Esophagus squamous epithelium (tissue), 5 donors: ENCODE measurements at regions not wholly inside any gene's neighbourhood (a gene's known extent, or its start where the extent isn't known, plus 50 kb on each side); places are given as distances from the start of the nearest gene placed in this dataset.

ENCODE experiments used
- DNase-seq: peaks from one replicate; lab custom pipeline; 2025; lab: John Stamatoyannopoulos, UW
- H3K27ac ChIP-seq, 4 donors: fragments of 200-600 bp; sonication (generic); one replicate each; pipeline ENCODE4 v1.5.1; 2016 to 2019; ENCODE audit warnings: mild to moderate bottlenecking in 1 of 4
- H3K27me3 ChIP-seq, 4 donors: fragments of 200-600 bp; sonication (generic); 1 replicate in 3 of 4; 2 replicates in 1 of 4; pipeline versions ENCODE4 v1.5.1 to v1.6.0; 2017 to 2021; ENCODE audit warnings: antibody characterized with exemption in 1 of 4
- H3K36me3 ChIP-seq, 3 donors: fragments of 200-600 bp; sonication (generic); one replicate each; pipeline ENCODE4 v1.5.1; 2016 to 2019
- H3K4me1 ChIP-seq, 3 donors: fragments of 200-600 bp; sonication (generic); one replicate each; pipeline ENCODE4 v1.5.1; 2017 to 2019
- H3K4me3 ChIP-seq, 4 donors: fragments of 200-600 bp; sonication (generic); 1 replicate in 3 of 4; 2 replicates in 1 of 4; pipeline ENCODE4 v1.5.1; 2016 to 2019; ENCODE audit warnings: mild to moderate bottlenecking in 2 of 4, moderate library complexity in 1 of 4
- H3K9me3 ChIP-seq, 3 donors: fragments of 200-600 bp; sonication (generic); one replicate each; pipeline ENCODE4 v1.5.1; 2016 to 2019
- CTCF ChIP-seq, 6 experiments: fragments of 450-650 bp in 4 of 6; fragments of 200-600 bp in 2 of 6; sonication (generic) in 2 of 6; IDR thresholded peaks; one replicate each; pipeline ENCODE4 v1.5.1; 2016 to 2019; ENCODE audit warnings: antibody characterized with exemption in 6 of 6, mild to moderate bottlenecking in 4 of 6, moderate library complexity in 4 of 6
- POLR2A ChIP-seq, 4 donors: fragments of 450-650 bp; IDR thresholded peaks; one replicate each; pipeline ENCODE4 v1.6.1; 2017; ENCODE audit warnings: antibody characterized with exemption in 4 of 4, mild to moderate bottlenecking in 4 of 4, moderate library complexity in 3 of 4
- WGBS, 2 donors: methylation state at CpG; one replicate each; pipeline ENCODE4 v1.1.5; 2018; 5-methylcytosine and 5-hydroxymethylcytosine counted together
- intact Hi-C: fragments of 100-400 bp; cut with DNase I; formaldehyde crosslinking; loops from one replicate; pipeline ENCODE4 v1.15.0; 2022
- donor health status: DM: yes; HTN: yes; CAD: no.

- TF ChIP-seq POLR2A (IDR thresholded peaks at IDR 0.05) (no peak), CTCF (IDR thresholded peaks at IDR 0.05) (no peak)
- WGBS, 2 donors = 44 to 61% methylated on average over 1 of the region's 1 CpG
- Histone ChIP-seq H3K4me1 (no peaks in the 10 kb centered on the region), H3K4me3 (no peak overlapping the region), H3K27me3 (no peaks in the 10 kb centered on the region), H3K36me3 (no peaks in the 10 kb centered on the region), H3K9me3 (no peaks in the 10 kb centered on the region), H3K27ac (no peak overlapping the region)
- intact Hi-C loops = no loop called here
- no peak for DNase-seq
These were observed 282.8 kb upstream of the NECTIN3 start for GRCh38 chr3:110788794-110789193.

DNA sequence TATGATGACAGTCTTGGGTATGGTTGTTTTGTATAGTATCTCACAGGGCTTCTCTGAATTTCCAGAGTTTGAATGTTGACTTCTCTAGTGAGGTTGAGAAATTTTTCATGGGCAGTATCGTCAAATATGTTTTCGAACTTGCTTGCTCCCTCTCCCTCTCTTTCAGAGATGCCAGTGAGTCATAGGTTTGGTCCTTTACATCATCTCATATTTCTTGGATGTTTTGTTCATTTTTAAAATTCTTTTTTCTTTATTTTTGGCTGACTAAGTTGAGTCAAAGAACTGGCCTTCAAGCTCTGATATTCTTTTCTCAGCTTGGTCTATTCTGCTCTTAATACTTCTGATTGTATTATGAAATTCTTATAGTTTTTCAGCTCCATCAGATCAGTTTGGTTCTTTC lies 282.3 kb upstream of the NECTIN3 start:
- no peaks in the 10 kb centered on the region for H3K4me1 ChIP-seq
- no peak for DNase-seq
- H3K4me3 ChIP-seq = no peak overlapping the region
- H3K27me3 ChIP-seq = no peaks in the 10 kb centered on the region
- H3K27ac ChIP-seq = no peak overlapping the region
- TF ChIP-seq CTCF (IDR thresholded peaks at IDR 0.05) = no peak
- no peak for TF ChIP-seq POLR2A (IDR thresholded peaks at IDR 0.05)
- intact Hi-C loops = no loop called here
- WGBS, 2 donors = 71 to 78% methylated on average over 2 of the region's 2 CpGs
- no peaks in the 10 kb centered on the region for H3K36me3 ChIP-seq
- no peaks in the 10 kb centered on the region for H3K9me3 ChIP-seq

- intact Hi-C loops = no loop called here
- Histone ChIP-seq H3K36me3 (no peaks in the 10 kb centered on the region), H3K27ac (no peak overlapping the region), H3K4me3 (no peak overlapping the region), H3K4me1 (no peaks in the 10 kb centered on the region), H3K27me3 (no peaks in the 10 kb centered on the region), H3K9me3 (no peaks in the 10 kb centered on the region)
- DNase-seq = no peak
- TF ChIP-seq POLR2A (IDR thresholded peaks at IDR 0.05) (no peak), CTCF (IDR thresholded peaks at IDR 0.05) (no peak)
- WGBS, 2 donors = 69 to 72% methylated on average over 2 of the region's 2 CpGs
These were observed 281.0 kb upstream of the NECTIN3 start for GRCh38 chr3:110790631-110791030.

DNA sequence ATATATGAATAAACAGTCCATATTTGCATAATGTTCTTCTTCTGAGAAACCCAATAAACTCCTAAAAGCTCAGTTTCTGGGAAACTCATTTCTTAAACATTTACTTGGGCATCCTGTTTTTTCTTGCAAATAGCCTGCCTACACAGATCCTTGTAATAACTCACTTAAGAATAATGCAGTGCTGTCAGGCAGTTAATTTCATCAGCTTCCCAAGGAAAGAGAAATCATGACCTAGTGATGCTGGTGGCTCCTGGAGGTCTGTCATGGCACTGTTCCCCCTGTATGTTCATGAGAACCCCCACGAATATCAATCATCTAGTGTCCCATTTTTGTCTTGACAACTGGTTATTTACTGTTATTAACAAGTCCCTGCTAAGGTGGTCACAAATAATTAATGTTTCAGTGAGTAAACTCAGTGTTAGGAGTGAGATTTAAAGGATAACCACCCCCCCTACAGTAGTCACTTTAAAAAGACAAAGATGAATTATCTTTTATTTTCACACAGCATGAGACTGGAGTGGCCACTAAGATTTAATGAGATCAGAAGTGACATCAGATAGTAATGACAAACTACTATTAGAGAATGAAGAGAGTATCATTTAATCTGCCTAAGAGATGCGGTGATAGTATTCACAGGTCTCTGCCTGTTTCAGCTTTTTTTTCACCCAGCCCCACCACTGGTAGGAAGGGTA lies 279.5 kb upstream of the NECTIN3 start:
- no peak for DNase-seq
- Histone ChIP-seq H3K27ac (no peak overlapping the region), H3K4me3 (no peak overlapping the region), H3K4me1 (no peaks in the 10 kb centered on the region), H3K27me3 (no peaks in the 10 kb centered on the region), H3K9me3 (no peaks in the 10 kb centered on the region), H3K36me3 (no peaks in the 10 kb centered on the region)
- 63 to 73% methylated on average over 2 of the region's 2 CpGs for WGBS, 2 donors
- no peak for TF ChIP-seq POLR2A (IDR thresholded peaks at IDR 0.05)
- TF ChIP-seq CTCF (IDR thresholded peaks at IDR 0.05) = no peak
- intact Hi-C loops = no loop called here

DNA sequence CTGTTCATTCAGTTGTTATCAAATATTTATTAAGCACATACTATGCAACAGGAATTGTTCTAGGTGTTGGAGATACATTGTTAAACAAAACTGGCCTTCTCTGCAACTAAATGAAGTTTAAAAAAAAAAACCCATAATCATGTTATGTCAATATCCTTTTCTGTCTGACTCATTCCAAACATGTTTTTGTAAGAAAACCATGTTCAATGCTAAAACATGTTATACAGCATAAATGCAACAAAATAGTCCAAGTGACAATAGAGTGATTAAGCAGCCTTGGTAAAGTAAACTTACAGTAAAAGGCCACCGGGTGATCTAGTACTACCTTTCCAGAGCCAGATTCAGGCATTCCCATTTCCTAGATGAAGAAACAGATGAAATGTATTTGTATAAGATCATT lies 278.0 kb upstream of the NECTIN3 start:
- no peak for TF ChIP-seq POLR2A (IDR thresholded peaks at IDR 0.05)
- TF ChIP-seq CTCF (IDR thresholded peaks at IDR 0.05) = no peak
- Histone ChIP-seq H3K9me3 (no peaks in the 10 kb centered on the region), H3K27me3 (no peaks in the 10 kb centered on the region), H3K36me3 (no peaks in the 10 kb centered on the region), H3K27ac (no peak overlapping the region), H3K4me3 (no peak overlapping the region), H3K4me1 (no peaks in the 10 kb centered on the region)
- no peak for DNase-seq
- 37 to 48% methylated on average over 1 of the region's 1 CpG for WGBS, 2 donors
- intact Hi-C loops = no loop called here
